GM23338 (cell line): ENCODE measurements at regions not wholly inside any gene's neighbourhood (a gene's known extent, or its start where the extent isn't known, plus 50 kb on each side); places are given as distances from the start of the nearest gene placed in this dataset.

ENCODE experiments used
- ATAC-seq: fragments of 200-7000 bp; cut with Tn5 transposase; 3 replicates; pipeline ENCODE4 v1.9.1; 2020
- DNase-seq: peaks from one replicate; pipeline ENCODE4 v3.0.0-alpha.2; 2015; ENCODE audit warnings: low spot score
- H2AFZ ChIP-seq: fragments of 200-600 bp; sonication (generic); 2 replicates; pipeline ENCODE4 v1.8.0; 2016; ENCODE audit warnings: antibody characterized with exemption, mild to moderate bottlenecking, moderate library complexity
- H3F3A ChIP-seq: fragments of 200-600 bp; sonication (generic); replicated peaks from 2 replicates; pipeline ENCODE4 v1.8.0; 2017; ENCODE audit warnings: antibody characterized with exemption, mixed run types, low read depth
- H3K27ac ChIP-seq: fragments of 200-600 bp; sonication (generic); 2 replicates; pipeline ENCODE4 v1.6.1; 2016; ENCODE audit warnings: low read depth
- H3K27me3 ChIP-seq: fragments of 200-600 bp; sonication (generic); 2 replicates; pipeline ENCODE4 v1.8.0; 2016; ENCODE audit warnings: mild to moderate bottlenecking, mixed run types, moderate library complexity; ENCODE audit not compliant: insufficient read depth
- H3K36me3 ChIP-seq: fragments of 200-600 bp; sonication (generic); 2 replicates; pipeline ENCODE4 v1.8.0; 2016; ENCODE audit warnings: mild to moderate bottlenecking; ENCODE audit not compliant: insufficient read depth
- H3K4me1 ChIP-seq: fragments of 200-600 bp; sonication (generic); 2 replicates; pipeline ENCODE4 v1.8.0; 2016; ENCODE audit warnings: mild to moderate bottlenecking, moderate library complexity; ENCODE audit not compliant: insufficient read depth
- H3K4me2 ChIP-seq: fragments of 200-600 bp; sonication (generic); 2 replicates; pipeline ENCODE4 v1.7.1; 2017; ENCODE audit warnings: mixed run types
- H3K4me3 ChIP-seq: fragments of 200-600 bp; sonication (generic); 2 replicates; pipeline ENCODE4 v1.6.1; 2016; ENCODE audit warnings: mixed run types
- H3K79me2 ChIP-seq: fragments of 200-600 bp; sonication (generic); replicated peaks from 2 replicates; pipeline ENCODE4 v1.8.0; 2017; ENCODE audit warnings: mild to moderate bottlenecking; ENCODE audit not compliant: insufficient read depth
- H3K9me2 ChIP-seq: fragments of 200-600 bp; sonication (generic); 2 replicates; pipeline ENCODE4 v1.8.0; 2017; ENCODE audit not compliant: insufficient read depth
- H4K20me1 ChIP-seq: fragments of 200-600 bp; sonication (generic); replicated peaks from 2 replicates; pipeline ENCODE4 v1.8.0; 2017; ENCODE audit warnings: mild to moderate bottlenecking; ENCODE audit not compliant: insufficient read depth
- H3K27ac Mint-ChIP-seq: 2 replicates; pipeline ENCODE4 v1.8.0; 2020; ENCODE audit warnings: inconsistent platforms, mild to moderate bottlenecking, moderate library complexity, mixed read lengths
- H3K27me3 Mint-ChIP-seq: 3 replicates; pipeline ENCODE4 v1.8.0; 2022; ENCODE audit warnings: low read depth, mild to moderate bottlenecking, moderate library complexity, mixed read lengths, inconsistent platforms; ENCODE audit not compliant: insufficient read depth, poor library complexity
- H3K36me3 Mint-ChIP-seq: 3 replicates; pipeline ENCODE4 v1.8.0; 2021; ENCODE audit warnings: low read depth, mild to moderate bottlenecking, inconsistent platforms, moderate library complexity, mixed read lengths
- H3K4me1 Mint-ChIP-seq: 3 replicates; pipeline ENCODE4 v1.8.0; 2020; ENCODE audit warnings: mild to moderate bottlenecking, inconsistent platforms, mixed read lengths
- H3K4me3 Mint-ChIP-seq: 3 replicates; pipeline ENCODE4 v1.8.0; 2021; ENCODE audit warnings: moderate library complexity, mild to moderate bottlenecking, inconsistent platforms, mixed read lengths
- H3K9me3 Mint-ChIP-seq: 3 replicates; pipeline ENCODE4 v1.8.0; 2020; ENCODE audit warnings: moderate library complexity, mild to moderate bottlenecking, inconsistent platforms, mixed read lengths
- CREB1 ChIP-seq: fragments of 250-450 bp; sonication (Bioruptor Pico); IDR thresholded peaks from 2 replicates; pipeline ENCODE4 v1.5.0; 2020; ENCODE audit warnings: low read depth, mild to moderate bottlenecking, moderate library complexity
- EZH2 ChIP-seq: fragments of 200-600 bp; sonication (generic); IDR thresholded peaks from one replicate; pipeline ENCODE4 v1.8.0; 2017; ENCODE audit warnings: antibody characterized with exemption, mild to moderate bottlenecking, low read depth; ENCODE audit not compliant: unreplicated experiment
- EZH2phosphoT487 ChIP-seq: fragments of 200-600 bp; sonication (generic); IDR thresholded peaks from one replicate; pipeline ENCODE4 v1.8.1; 2018; ENCODE audit warnings: antibody characterized with exemption; ENCODE audit not compliant: unreplicated experiment
- POLR2AphosphoS5 ChIP-seq: IDR thresholded peaks from 2 replicates; pipeline ENCODE4 v1.6.1; 2016; ENCODE audit warnings: antibody characterized with exemption, low read depth
- REST ChIP-seq: IDR thresholded peaks from one replicate; pipeline ENCODE4 v1.6.1; 2018; ENCODE audit warnings: antibody characterized with exemption; ENCODE audit not compliant: unreplicated experiment
- ZNF331 ChIP-seq: fragments of 250-450 bp; sonication (Bioruptor Pico); IDR thresholded peaks from 2 replicates; pipeline ENCODE4 v1.5.0; 2020; ENCODE audit warnings: low read depth, mild to moderate bottlenecking, moderate library complexity
- ZNF462 ChIP-seq: fragments of 250-450 bp; sonication (Bioruptor Pico); IDR thresholded peaks from 2 replicates; pipeline ENCODE4 v1.5.0; 2020; ENCODE audit warnings: mild to moderate bottlenecking, moderate library complexity

DNA sequence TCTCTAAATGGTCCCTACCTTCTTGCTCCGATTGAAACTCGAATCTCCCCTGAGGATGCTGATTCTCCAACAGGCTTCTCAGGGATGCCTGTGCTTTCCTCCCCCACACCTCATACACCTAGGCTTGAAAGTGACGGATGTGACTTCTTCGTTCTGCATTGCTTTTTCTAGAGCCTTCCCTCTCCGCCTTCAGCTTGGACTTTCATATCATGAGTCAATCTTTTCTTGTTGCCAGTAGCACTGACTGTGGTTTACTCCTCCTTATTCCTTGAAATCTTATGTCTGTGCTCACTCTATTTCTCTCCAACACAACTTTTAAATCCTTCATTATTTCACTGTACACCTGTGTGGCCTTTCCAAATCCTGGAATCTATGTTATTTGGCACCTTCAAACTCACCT is 451.4 kb downstream of the TMX3 start:
- H3K4me3 ChIP-seq: no peak overlapping the region
- Mint-ChIP-seq H3K27ac (no peak overlapping the region), H3K36me3 (no peaks in the 10 kb centered on the region), H3K9me3 (no peaks in the 10 kb centered on the region), H3K4me1 (no peaks in the 10 kb centered on the region), H3K4me3 (no peak overlapping the region), H3K27me3 (no peaks in the 10 kb centered on the region)
- H3K4me2 ChIP-seq: no peak overlapping the region
- no peak overlapping the region for H2AFZ ChIP-seq
- H3K27me3 ChIP-seq: no peaks in the 10 kb centered on the region
- no peak for DNase-seq
- H3K79me2 ChIP-seq: no peaks in the 10 kb centered on the region
- no peaks in the 10 kb centered on the region for H3K9me2 ChIP-seq
- no peak overlapping the region for H3K27ac ChIP-seq
- ATAC-seq: no peak; the same call in 2 of the 3 replicates
- no peaks in the 10 kb centered on the region for H3K4me1 ChIP-seq
- TF ChIP-seq EZH2phosphoT487 (no peak), ZNF331 (CRISPR knock-in tag) (no peak), EZH2 (no peak), REST (no peak), CREB1 (CRISPR knock-in tag) (no peak)
- no peaks in the 10 kb centered on the region for H4K20me1 ChIP-seq
- H3F3A ChIP-seq: no peaks in the 10 kb centered on the region
- H3K36me3 ChIP-seq: no peaks in the 10 kb centered on the region

DNA sequence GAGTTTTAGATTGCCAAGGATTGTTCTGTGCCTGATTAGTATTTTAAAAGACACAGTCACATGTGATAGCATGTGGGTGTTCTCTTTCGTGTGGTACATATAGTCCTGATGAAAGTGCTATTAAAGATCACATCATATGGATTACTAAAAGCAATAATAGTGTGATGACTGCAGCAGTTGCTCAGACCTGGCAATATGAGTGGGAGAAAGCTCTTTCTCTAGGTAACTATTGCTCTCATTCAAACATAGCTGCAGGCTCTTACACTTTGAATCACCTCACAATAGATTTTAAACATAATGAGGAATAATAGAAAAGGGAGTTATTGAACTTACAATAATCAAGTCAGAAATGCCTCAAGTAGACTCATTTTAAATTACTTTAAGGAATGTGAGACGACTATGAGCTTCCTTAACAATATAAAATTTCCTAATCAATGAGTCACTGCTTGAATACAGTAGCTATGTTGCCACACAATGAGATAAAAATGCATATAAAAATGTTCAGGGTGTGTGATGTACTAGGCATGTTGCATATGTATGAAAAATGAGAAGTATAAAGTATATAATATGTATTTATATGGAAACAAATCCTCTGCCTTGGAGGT is 452.1 kb downstream of the TMX3 start:
- Histone ChIP-seq H3K27ac (no peak overlapping the region), H3K4me3 (no peak overlapping the region), H2AFZ (no peak overlapping the region), H3K27me3 (no peaks in the 10 kb centered on the region), H3K4me2 (no peak overlapping the region), H3K4me1 (no peaks in the 10 kb centered on the region), H3K9me2 (peaks cover 4% of the 10 kb centered on the region; the same call in 1 of the 2 replicates), H4K20me1 (no peaks in the 10 kb centered on the region), H3K36me3 (no peaks in the 10 kb centered on the region), H3K79me2 (no peaks in the 10 kb centered on the region), H3F3A (no peaks in the 10 kb centered on the region)
- ATAC-seq (no peak), DNase-seq (no peak)
- Mint-ChIP-seq H3K36me3 (no peaks in the 10 kb centered on the region), H3K4me1 (no peaks in the 10 kb centered on the region), H3K9me3 (no peaks in the 10 kb centered on the region), H3K27me3 (no peaks in the 10 kb centered on the region), H3K27ac (no peak overlapping the region), H3K4me3 (no peak overlapping the region)
- TF ChIP-seq ZNF462 (CRISPR knock-in tag) (no peak), REST (no peak), POLR2AphosphoS5 (no peak), CREB1 (CRISPR knock-in tag) (no peak)
